ENCODE measurements at regions not wholly inside any gene's neighbourhood (a gene's known extent, or its start where the extent isn't known, plus 50 kb on each side); places are given as distances from the start of the nearest gene placed in this dataset.

- ATAC-seq (no peak), DNase-seq (no peak)
- Histone ChIP-seq H3K4me1 (no peaks in the 10 kb centered on the region), H3K27ac (no peak overlapping the region), H3K9me3 (peaks cover 0 to 8% (median 0%) of the 10 kb centered on the region in 12 donors), H3K27me3 (no peaks in the 10 kb centered on the region), H3K4me3 (no peak overlapping the region), H3K36me3 (no peaks in the 10 kb centered on the region)
- intact Hi-C loops (cut with DNase I): no loop called here
- 82 to 91% (median 84%) methylated on average over 3 of the region's 3 CpGs for WGBS, 4 donors
- TF ChIP-seq, protein P1, sequence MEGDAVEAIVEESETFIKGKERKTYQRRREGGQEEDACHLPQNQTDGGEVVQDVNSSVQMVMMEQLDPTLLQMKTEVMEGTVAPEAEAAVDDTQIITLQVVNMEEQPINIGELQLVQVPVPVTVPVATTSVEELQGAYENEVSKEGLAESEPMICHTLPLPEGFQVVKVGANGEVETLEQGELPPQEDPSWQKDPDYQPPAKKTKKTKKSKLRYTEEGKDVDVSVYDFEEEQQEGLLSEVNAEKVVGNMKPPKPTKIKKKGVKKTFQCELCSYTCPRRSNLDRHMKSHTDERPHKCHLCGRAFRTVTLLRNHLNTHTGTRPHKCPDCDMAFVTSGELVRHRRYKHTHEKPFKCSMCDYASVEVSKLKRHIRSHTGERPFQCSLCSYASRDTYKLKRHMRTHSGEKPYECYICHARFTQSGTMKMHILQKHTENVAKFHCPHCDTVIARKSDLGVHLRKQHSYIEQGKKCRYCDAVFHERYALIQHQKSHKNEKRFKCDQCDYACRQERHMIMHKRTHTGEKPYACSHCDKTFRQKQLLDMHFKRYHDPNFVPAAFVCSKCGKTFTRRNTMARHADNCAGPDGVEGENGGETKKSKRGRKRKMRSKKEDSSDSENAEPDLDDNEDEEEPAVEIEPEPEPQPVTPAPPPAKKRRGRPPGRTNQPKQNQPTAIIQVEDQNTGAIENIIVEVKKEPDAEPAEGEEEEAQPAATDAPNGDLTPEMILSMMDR (IDR thresholded peaks at IDR 0.05): no peak
- TF ChIP-seq POLR2A (IDR thresholded peaks at IDR 0.05): no peak
Measured at GRCh38 chr5:105197531-105197930, 1634.9 kb upstream of the NUDT12 start.

DNA sequence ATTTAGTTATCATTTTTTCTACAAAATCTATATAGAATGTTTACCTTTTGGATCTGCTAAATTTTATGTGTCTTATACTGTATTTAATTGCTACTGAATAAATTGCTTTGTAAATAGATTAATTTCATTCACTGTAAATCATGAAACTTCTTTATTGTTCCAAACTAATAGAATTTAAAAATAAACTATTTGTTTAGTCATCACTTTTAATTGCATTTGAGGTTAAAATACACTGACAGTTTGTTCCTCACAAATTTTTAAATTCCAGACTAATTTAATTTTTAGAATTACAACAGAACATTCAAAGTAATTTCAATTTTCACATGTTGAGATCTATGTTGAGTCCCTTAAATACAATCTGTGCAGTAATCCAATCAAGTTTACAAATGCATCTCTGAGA, 1633.2 kb upstream of the NUDT12 start:
- no peak overlapping the region for H3K4me3 ChIP-seq
- ATAC-seq (no peak), DNase-seq (no peak)
- no peaks in the 10 kb centered on the region for H3K27me3 ChIP-seq
- no peak for TF ChIP-seq POLR2A (IDR thresholded peaks at IDR 0.05)
- TF ChIP-seq, protein P1 (IDR thresholded peaks at IDR 0.05): no peak
- no peak overlapping the region for H3K27ac ChIP-seq
- H3K4me1 ChIP-seq: no peaks in the 10 kb centered on the region
- H3K9me3 ChIP-seq: peaks cover 0 to 8% (median 0%) of the 10 kb centered on the region in 12 donors
- no peaks in the 10 kb centered on the region for H3K36me3 ChIP-seq
- intact Hi-C loops (cut with DNase I): no loop called here

DNA sequence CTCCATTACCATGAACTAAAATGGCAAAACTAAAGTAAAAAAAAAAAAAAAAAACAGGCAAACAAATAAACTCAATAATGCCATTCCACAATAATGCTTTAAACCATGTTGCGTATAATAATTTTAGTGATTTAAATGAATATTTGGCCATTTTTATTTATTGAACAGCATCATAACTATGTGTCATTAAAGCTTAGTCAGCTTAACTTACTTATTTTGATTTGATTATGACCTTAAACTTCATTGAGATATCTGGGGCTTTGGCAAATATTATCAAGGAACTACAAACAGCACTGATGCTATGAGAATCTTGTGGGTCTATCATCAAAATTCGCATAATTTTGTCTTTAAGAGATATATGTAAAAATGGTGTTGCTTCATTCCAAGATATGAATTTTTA, 1610.3 kb upstream of the NUDT12 start:
- intact Hi-C loops (cut with DNase I): no loop called here
- Histone ChIP-seq H3K36me3 (no peaks in the 10 kb centered on the region), H3K4me3 (no peak overlapping the region), H3K4me1 (no peaks in the 10 kb centered on the region), H3K27me3 (no peaks in the 10 kb centered on the region), H3K9me3 (no peaks in the 10 kb centered on the region), H3K27ac (no peak overlapping the region)
- ATAC-seq: no peak
- WGBS, 4 donors: 81 to 91% (median 87%) methylated on average over 2 of the region's 2 CpGs
- no peak for DNase-seq
- TF ChIP-seq, protein P1 (IDR thresholded peaks at IDR 0.05): no peak
- no peak for TF ChIP-seq POLR2A (IDR thresholded peaks at IDR 0.05)

DNA sequence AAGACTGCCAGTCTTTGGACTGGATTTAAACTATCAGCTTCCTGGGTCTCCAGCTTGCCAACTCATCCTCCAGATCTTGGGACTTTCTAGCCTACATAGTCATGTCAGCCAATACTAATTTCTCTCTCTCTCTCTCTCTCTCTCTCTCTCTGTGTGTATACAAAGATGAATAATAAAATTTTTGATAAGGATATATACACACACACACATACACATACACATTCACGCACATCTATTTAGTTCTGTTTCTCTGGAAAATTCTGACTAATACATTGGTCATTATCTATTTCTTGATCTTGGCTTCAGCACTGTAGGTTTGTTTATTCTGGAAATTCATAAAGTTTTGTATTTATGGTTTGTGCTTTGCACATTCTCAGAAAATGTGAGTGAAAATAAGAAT, 1606.2 kb upstream of the NUDT12 start:
- DNase-seq: no peak
- H3K4me3 ChIP-seq: no peak overlapping the region

More for the DNA sequence above, 1606.2 kb upstream of the NUDT12 start:
- ATAC-seq: no peak
- Histone ChIP-seq H3K4me1 (no peaks in the 10 kb centered on the region), H3K9me3 (peaks cover 0 to 4% (median 0%) of the 10 kb centered on the region in 12 donors), H3K27ac (no peak overlapping the region), H3K27me3 (no peaks in the 10 kb centered on the region), H3K36me3 (no peaks in the 10 kb centered on the region)
- WGBS, 4 donors: 82 to 95% (median 89%) methylated on average over 1 of the region's 1 CpG
- TF ChIP-seq, protein P1 (IDR thresholded peaks at IDR 0.05): no peak
- TF ChIP-seq POLR2A (IDR thresholded peaks at IDR 0.05): no peak
- intact Hi-C loops (cut with DNase I): no loop called here
